Progenitor cell of endocrine pancreas (in vitro differentiated cells): ENCODE measurements at regions not wholly inside any gene's neighbourhood (a gene's known extent, or its start where the extent isn't known, plus 50 kb on each side); places are given as distances from the start of the nearest gene placed in this dataset.

Experiments
- DNase-seq: peaks from one replicate; pipeline ENCODE4 v3.0.0; 2021; ENCODE audit warnings: low spot score; ENCODE audit not compliant: unreplicated experiment
- H3K27ac Mint-ChIP-seq: 2 replicates; pipeline ENCODE4 v1.8.0; 2021; ENCODE audit warnings: mild to moderate bottlenecking, moderate library complexity, mixed read lengths
- H3K27me3 Mint-ChIP-seq: 2 replicates; pipeline ENCODE4 v1.8.0; 2021; ENCODE audit warnings: mixed read lengths
- H3K36me3 Mint-ChIP-seq: 2 replicates; pipeline ENCODE4 v1.8.0; 2022; ENCODE audit warnings: mixed read lengths; ENCODE audit not compliant: insufficient read depth
- H3K4me1 Mint-ChIP-seq: 2 replicates; pipeline ENCODE4 v1.8.0; 2021; ENCODE audit warnings: low read depth, mixed read lengths
- H3K4me3 Mint-ChIP-seq: 2 replicates; pipeline ENCODE4 v1.8.0; 2021; ENCODE audit warnings: low read depth, mild to moderate bottlenecking, moderate library complexity, mixed read lengths
- H3K9me3 Mint-ChIP-seq: 2 replicates; pipeline ENCODE4 v1.8.0; 2021; ENCODE audit warnings: low read depth, mixed read lengths
- TF ChIP-seq, protein P1 (sequence below): fragments of 200-600 bp; sonication (generic); IDR thresholded peaks from one replicate; pipeline ENCODE4 v1.5.0; 2021; ENCODE audit warnings: antibody characterized with exemption, mild to moderate bottlenecking; ENCODE audit not compliant: unreplicated experiment

DNA sequence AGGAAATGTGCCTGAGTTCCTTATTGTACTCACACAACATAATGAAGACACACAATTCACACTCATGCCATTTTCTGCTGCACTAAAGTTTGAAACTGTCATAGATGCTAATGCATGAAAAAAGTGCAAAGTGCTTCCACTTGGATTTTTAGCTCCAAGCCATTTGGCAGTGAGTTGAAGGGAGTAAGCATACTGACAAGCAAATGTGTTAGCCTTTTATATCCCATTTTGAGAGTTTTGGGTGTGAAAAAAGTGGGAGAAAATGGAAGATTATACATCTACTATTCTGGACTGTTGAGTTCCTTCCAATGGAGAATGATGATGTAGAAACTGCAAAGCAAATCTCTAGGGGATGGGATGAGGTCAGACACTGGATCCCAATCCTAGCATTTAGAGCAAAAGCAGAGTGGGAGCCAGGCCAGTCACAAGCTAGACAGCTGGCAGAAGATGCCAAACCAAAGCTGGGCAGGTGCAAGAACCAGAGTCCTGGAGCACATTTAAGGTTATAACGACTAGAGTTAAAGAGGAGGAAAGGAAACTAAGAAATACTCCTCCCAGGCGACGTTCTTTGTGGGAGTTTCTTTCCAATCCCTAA is 216.8 kb downstream of the FBXO8 start:
- TF ChIP-seq, protein P1, sequence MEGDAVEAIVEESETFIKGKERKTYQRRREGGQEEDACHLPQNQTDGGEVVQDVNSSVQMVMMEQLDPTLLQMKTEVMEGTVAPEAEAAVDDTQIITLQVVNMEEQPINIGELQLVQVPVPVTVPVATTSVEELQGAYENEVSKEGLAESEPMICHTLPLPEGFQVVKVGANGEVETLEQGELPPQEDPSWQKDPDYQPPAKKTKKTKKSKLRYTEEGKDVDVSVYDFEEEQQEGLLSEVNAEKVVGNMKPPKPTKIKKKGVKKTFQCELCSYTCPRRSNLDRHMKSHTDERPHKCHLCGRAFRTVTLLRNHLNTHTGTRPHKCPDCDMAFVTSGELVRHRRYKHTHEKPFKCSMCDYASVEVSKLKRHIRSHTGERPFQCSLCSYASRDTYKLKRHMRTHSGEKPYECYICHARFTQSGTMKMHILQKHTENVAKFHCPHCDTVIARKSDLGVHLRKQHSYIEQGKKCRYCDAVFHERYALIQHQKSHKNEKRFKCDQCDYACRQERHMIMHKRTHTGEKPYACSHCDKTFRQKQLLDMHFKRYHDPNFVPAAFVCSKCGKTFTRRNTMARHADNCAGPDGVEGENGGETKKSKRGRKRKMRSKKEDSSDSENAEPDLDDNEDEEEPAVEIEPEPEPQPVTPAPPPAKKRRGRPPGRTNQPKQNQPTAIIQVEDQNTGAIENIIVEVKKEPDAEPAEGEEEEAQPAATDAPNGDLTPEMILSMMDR = no peak
- H3K4me3 Mint-ChIP-seq = no peak overlapping the region
- H3K4me1 Mint-ChIP-seq = peaks cover 16% of the 10 kb centered on the region
- H3K27ac Mint-ChIP-seq = no peak overlapping the region
- H3K9me3 Mint-ChIP-seq = peaks cover 2% of the 10 kb centered on the region
- DNase-seq = no peak
- H3K27me3 Mint-ChIP-seq = no peaks in the 10 kb centered on the region
- no peaks in the 10 kb centered on the region for H3K36me3 Mint-ChIP-seq

- Mint-ChIP-seq H3K36me3 (no peaks in the 10 kb centered on the region), H3K4me3 (no peak overlapping the region), H3K27ac (no peak overlapping the region), H3K4me1 (peaks cover 14% of the 10 kb centered on the region), H3K9me3 (peaks cover 15% of the 10 kb centered on the region), H3K27me3 (no peaks in the 10 kb centered on the region)
- DNase-seq = no peak
- TF ChIP-seq, protein P1 = no peak
Measured at GRCh38 chr4:174062831-174063230, 220.6 kb downstream of the FBXO8 start.

- DNase-seq = no peak
- TF ChIP-seq, protein P1 = no peak
- Mint-ChIP-seq H3K36me3 (no peaks in the 10 kb centered on the region), H3K27ac (no peak overlapping the region), H3K4me1 (peaks cover 11% of the 10 kb centered on the region), H3K9me3 (peaks cover 23% of the 10 kb centered on the region), H3K27me3 (no peaks in the 10 kb centered on the region), H3K4me3 (no peak overlapping the region)
Measured at GRCh38 chr4:174061026-174061425, 222.4 kb downstream of the FBXO8 start.

DNA sequence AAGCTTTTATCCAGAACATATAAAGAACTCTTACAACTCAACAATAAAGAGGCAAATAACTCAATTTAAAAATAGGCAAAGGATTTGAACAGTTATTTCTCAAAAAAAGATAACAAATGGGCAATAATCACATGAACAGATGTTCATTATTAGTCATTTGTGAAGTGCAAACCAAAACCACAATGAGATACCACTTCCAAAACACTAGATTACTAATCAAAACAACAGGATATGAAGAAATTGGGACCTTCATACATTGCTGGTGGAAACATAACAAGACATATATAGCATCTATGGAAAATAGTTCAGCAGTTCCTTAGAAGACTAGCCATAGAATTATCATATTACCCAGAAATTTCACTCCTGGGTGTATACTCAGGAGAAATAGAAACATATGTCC is 224.6 kb downstream of the FBXO8 start:
- no peaks in the 10 kb centered on the region for H3K36me3 Mint-ChIP-seq
- H3K4me1 Mint-ChIP-seq = peaks cover 11% of the 10 kb centered on the region
- H3K4me3 Mint-ChIP-seq = no peak overlapping the region
- DNase-seq = no peak
- H3K27ac Mint-ChIP-seq = no peak overlapping the region
- peaks cover 27% of the 10 kb centered on the region for H3K9me3 Mint-ChIP-seq
- TF ChIP-seq, protein P1 = no peak
- no peaks in the 10 kb centered on the region for H3K27me3 Mint-ChIP-seq

GRCh38 chr4:174056959-174057358 is 226.5 kb downstream of the FBXO8 start:
- Mint-ChIP-seq H3K9me3 (peaks cover 27% of the 10 kb centered on the region), H3K27ac (no peak overlapping the region), H3K36me3 (no peaks in the 10 kb centered on the region), H3K4me3 (no peak overlapping the region), H3K27me3 (no peaks in the 10 kb centered on the region), H3K4me1 (peaks cover 11% of the 10 kb centered on the region)
- TF ChIP-seq, protein P1 = no peak
- no peak for DNase-seq
